ENCODE measurements at regions not wholly inside any gene's neighbourhood (a gene's known extent, or its start where the extent isn't known, plus 50 kb on each side); places are given as distances from the start of the nearest gene placed in this dataset.

- Histone ChIP-seq H4K20me1 (ENCODE audit: low read depth, low read length) (no peaks in the 10 kb centered on the region), H2AFZ (ENCODE audit: low read depth, low read length, severe bottlenecking) (no peak overlapping the region), H3K9me3 (ENCODE audit: insufficient read depth, low read length) (no peaks in the 10 kb centered on the region), H3K79me2 (ENCODE audit: insufficient read depth, low read length) (no peaks in the 10 kb centered on the region), H3K4me2 (ENCODE audit: low read depth, low read length, poor library complexity, severe bottlenecking) (no peak overlapping the region), H3K36me3 (ENCODE audit: low read length) (no peaks in the 10 kb centered on the region), H3K27me3 (ENCODE audit: low read length) (no peaks in the 10 kb centered on the region), H3K4me3 (ENCODE audit: insufficient read depth, low read length, poor library complexity, severe bottlenecking) (no peak overlapping the region), H3K9me2 (replicated peaks; ENCODE audit: insufficient read depth, low read length) (no peaks in the 10 kb centered on the region), H3K27ac (ENCODE audit: low read depth, low read length) (no peak overlapping the region), H3K9ac (ENCODE audit: low read length) (no peak overlapping the region), H3F3A (ENCODE audit: insufficient read depth) (no peaks in the 10 kb centered on the region)
- no peak for TF ChIP-seq EZH2phosphoT487 (conservative IDR thresholded peaks at IDR 0.05; ENCODE audit: low read length)
- no peak for TF ChIP-seq CTCF (IDR thresholded peaks at IDR 0.05; ENCODE audit: insufficient read depth, low read length, poor library complexity, severe bottlenecking)
Measured at GRCh38 chr4:111985426-111985825, 159.8 kb upstream of the FAM241A start.

GRCh38 chr4:111986095-111986494 is 159.2 kb upstream of the FAM241A start:
- Histone ChIP-seq H3K27ac (ENCODE audit: low read depth, low read length) (no peak overlapping the region), H3F3A (ENCODE audit: insufficient read depth) (no peaks in the 10 kb centered on the region), H3K9me3 (ENCODE audit: insufficient read depth, low read length) (no peaks in the 10 kb centered on the region), H2AFZ (ENCODE audit: low read depth, low read length, severe bottlenecking) (no peak overlapping the region), H3K36me3 (ENCODE audit: low read length) (no peaks in the 10 kb centered on the region), H3K27me3 (ENCODE audit: low read length) (no peaks in the 10 kb centered on the region), H3K79me2 (ENCODE audit: insufficient read depth, low read length) (no peaks in the 10 kb centered on the region), H3K4me2 (ENCODE audit: low read depth, low read length, poor library complexity, severe bottlenecking) (no peak overlapping the region), H3K9ac (ENCODE audit: low read length) (no peak overlapping the region), H3K4me3 (ENCODE audit: insufficient read depth, low read length, poor library complexity, severe bottlenecking) (no peak overlapping the region), H3K9me2 (replicated peaks; ENCODE audit: insufficient read depth, low read length) (no peaks in the 10 kb centered on the region), H4K20me1 (ENCODE audit: low read depth, low read length) (no peaks in the 10 kb centered on the region)
- TF ChIP-seq EZH2phosphoT487 (conservative IDR thresholded peaks at IDR 0.05; ENCODE audit: low read length), result no peak
- no peak for TF ChIP-seq CTCF (IDR thresholded peaks at IDR 0.05; ENCODE audit: insufficient read depth, low read length, poor library complexity, severe bottlenecking)

- Histone ChIP-seq H3K36me3 (ENCODE audit: low read length) (no peaks in the 10 kb centered on the region), H4K20me1 (ENCODE audit: low read depth, low read length) (no peaks in the 10 kb centered on the region), H3K9ac (ENCODE audit: low read length) (no peak overlapping the region), H3K4me3 (ENCODE audit: insufficient read depth, low read length, poor library complexity, severe bottlenecking) (no peak overlapping the region), H3K9me2 (replicated peaks; ENCODE audit: insufficient read depth, low read length) (no peaks in the 10 kb centered on the region), H3F3A (ENCODE audit: insufficient read depth) (no peaks in the 10 kb centered on the region), H3K4me2 (ENCODE audit: low read depth, low read length, poor library complexity, severe bottlenecking) (no peak overlapping the region), H2AFZ (ENCODE audit: low read depth, low read length, severe bottlenecking) (no peak overlapping the region), H3K9me3 (ENCODE audit: insufficient read depth, low read length) (no peaks in the 10 kb centered on the region), H3K27ac (ENCODE audit: low read depth, low read length) (no peak overlapping the region), H3K79me2 (ENCODE audit: insufficient read depth, low read length) (no peaks in the 10 kb centered on the region), H3K27me3 (ENCODE audit: low read length) (no peaks in the 10 kb centered on the region)
- no peak for TF ChIP-seq CTCF (IDR thresholded peaks at IDR 0.05; ENCODE audit: insufficient read depth, low read length, poor library complexity, severe bottlenecking)
- no peak for TF ChIP-seq EZH2phosphoT487 (conservative IDR thresholded peaks at IDR 0.05; ENCODE audit: low read length)
Measured at GRCh38 chr4:111988514-111988913, 156.7 kb upstream of the FAM241A start.
